ENCODE measurements at regions not wholly inside any gene's neighbourhood (a gene's known extent, or its start where the extent isn't known, plus 50 kb on each side); places are given as distances from the start of the nearest gene placed in this dataset.

DNA sequence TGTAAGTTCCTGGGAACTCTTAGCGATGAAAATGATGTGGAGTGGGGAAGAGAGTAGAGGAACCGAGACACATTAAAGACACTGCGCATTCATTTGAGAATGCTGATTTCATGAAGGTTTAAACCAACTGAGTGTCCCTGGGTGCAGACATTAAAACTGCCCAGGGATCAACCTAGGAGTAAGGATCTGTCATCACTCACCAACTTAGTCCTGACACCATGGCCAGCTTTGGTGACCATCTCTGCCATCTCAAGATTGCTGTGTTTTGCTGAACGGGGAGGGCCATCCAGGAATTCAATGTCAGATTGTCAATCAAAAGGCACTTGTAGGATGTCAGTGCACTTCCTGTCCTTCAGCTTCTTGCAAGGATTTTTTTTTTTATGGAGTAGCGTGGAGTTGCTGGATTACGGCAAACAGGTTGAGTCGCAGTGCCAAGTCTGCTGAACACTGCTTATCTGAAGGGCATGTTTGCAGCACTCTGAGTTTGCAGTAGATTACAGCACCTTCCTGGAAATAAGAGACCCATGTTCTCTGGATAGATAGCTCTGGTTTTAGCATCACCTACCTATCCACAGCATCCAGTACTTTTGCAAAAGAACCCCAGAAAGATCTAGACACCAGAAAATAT is 258.1 kb upstream of the IRX3 start:
- Mint-ChIP-seq H3K36me3 (ENCODE audit: low read depth) (no peaks in the 10 kb centered on the region), H3K4me1 (no peaks in the 10 kb centered on the region), H3K9me3 (ENCODE audit: low read depth) (no peaks in the 10 kb centered on the region), H3K27me3 (peaks cover 6% of the 10 kb centered on the region), H3K27ac (no peak overlapping the region), H3K4me3 (no peak overlapping the region)
- ATAC-seq (no peak), DNase-seq (no peak)
- ChIA-PET POLR2A (no interaction called here), CTCF (no interaction called here)
- intact Hi-C loops (cut with DNase I, micrococcal nuclease): no loop called here

DNA sequence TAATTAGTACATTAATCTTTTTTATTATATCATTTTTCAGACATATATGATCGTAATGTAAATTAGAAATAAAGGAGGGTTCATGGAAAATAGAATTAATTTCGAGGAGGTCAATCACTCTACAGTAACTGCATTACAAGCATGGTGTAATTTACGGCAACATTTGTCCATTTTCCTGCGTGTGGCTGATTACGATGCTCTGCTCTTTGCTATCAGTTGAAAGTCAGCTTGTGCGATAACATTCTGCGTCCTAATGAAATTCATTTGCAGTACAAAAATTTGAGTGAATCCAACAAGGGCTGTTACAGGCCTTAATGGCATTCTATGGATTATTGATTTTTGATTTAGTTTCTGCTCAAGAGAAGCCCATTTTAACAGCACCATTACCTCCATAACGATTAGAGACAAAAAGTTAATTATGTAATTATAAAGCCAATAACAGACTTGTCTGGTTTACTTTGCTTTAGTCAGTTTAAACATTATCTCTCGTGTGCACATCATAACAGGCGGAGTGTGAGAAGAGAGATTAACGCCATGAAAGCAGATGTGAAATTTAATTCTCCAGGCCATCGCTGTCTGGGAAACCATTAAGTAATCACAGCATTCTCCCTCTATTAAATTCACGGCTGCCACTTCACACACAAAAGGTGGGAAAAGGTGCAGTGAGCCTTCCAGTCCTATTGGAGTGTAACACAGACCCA is 256.4 kb upstream of the IRX3 start:
- DNase-seq: no peak
- H3K27me3 Mint-ChIP-seq: peaks cover 4% of the 10 kb centered on the region
- no peaks in the 10 kb centered on the region for H3K4me1 Mint-ChIP-seq
- ChIA-PET CTCF (interaction anchor here (0.6 kb wide), 1 partner anchor 10 kb away, joined by 3 read pairs; no protein-coding TSS in a partner anchor), POLR2A (no interaction called here)
- H3K36me3 Mint-ChIP-seq (ENCODE audit: low read depth): no peaks in the 10 kb centered on the region
- intact Hi-C loops (cut with DNase I, micrococcal nuclease): no loop called here
- H3K27ac Mint-ChIP-seq: no peak overlapping the region
- no peaks in the 10 kb centered on the region for H3K9me3 Mint-ChIP-seq (ENCODE audit: low read depth)
- H3K4me3 Mint-ChIP-seq: no peak overlapping the region
- no peak for ATAC-seq

DNA sequence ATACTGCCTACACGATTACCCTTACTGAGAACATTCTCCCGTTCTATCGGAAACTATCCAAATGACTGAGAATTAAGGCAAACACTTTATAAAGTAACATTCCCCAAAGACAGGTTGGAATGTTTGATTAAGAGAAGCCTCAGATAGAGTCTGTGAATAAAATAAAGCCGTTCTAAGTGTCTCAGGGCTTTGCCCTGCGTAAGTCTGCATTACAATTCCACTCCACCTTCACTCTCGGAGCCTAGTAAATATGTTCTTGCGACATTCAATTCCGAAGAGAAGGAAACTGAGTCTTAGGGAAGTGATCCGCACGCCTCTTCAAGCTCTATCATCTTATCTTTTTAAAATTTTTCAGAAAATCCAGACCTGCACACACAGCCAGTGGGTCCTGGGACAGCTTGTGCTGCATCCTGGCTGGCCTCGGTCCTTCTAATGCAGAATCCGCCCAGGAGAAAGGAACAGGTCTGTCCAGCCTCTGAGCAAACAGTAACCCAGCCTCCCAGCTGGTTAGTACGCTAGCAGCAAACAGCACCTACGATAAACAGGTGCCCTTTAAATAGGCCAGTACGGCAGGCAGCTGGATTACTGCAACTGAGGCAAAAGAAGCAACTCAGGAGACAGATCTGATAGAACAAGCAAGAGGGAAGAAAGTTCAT is 254.1 kb upstream of the IRX3 start:
- Mint-ChIP-seq H3K27me3 (no peaks in the 10 kb centered on the region), H3K36me3 (ENCODE audit: low read depth) (no peaks in the 10 kb centered on the region), H3K9me3 (ENCODE audit: low read depth) (no peaks in the 10 kb centered on the region), H3K27ac (no peak overlapping the region), H3K4me3 (no peak overlapping the region), H3K4me1 (no peaks in the 10 kb centered on the region)
- intact Hi-C loops (cut with DNase I, micrococcal nuclease): no loop called here
- ChIA-PET CTCF (no interaction called here), POLR2A (no interaction called here)
- ATAC-seq (no peak), DNase-seq (no peak)

DNA sequence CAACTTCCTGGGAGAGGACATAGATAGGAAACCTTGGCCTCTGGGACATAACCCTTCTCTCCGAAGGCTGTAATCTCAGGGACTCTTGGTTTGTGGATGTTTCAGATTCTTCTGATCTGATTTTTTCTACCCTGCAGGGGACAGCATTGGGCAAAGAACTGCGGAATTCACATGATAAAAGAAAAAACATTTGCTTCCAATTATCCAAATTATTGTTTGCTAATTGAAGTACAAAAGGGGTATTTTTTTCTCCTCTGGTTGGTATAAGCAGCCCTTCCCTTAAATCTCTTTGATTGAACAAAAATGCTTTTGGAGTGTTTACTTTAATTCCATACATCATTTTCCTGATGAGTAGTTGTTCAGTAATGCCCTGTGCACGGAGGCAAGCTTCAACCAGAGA is 251.7 kb upstream of the IRX3 start:
- ChIA-PET CTCF (interaction anchor here (0.6 kb wide), 1 partner anchor 16 kb away, joined by 6 read pairs; no protein-coding TSS in a partner anchor), POLR2A (no interaction called here)
- Mint-ChIP-seq H3K9me3 (ENCODE audit: low read depth) (no peaks in the 10 kb centered on the region), H3K27me3 (no peaks in the 10 kb centered on the region), H3K27ac (no peak overlapping the region), H3K36me3 (ENCODE audit: low read depth) (no peaks in the 10 kb centered on the region), H3K4me1 (no peaks in the 10 kb centered on the region), H3K4me3 (no peak overlapping the region)
- intact Hi-C loops (cut with DNase I, micrococcal nuclease): no loop called here
- ATAC-seq: no peak
- DNase-seq: no peak

DNA sequence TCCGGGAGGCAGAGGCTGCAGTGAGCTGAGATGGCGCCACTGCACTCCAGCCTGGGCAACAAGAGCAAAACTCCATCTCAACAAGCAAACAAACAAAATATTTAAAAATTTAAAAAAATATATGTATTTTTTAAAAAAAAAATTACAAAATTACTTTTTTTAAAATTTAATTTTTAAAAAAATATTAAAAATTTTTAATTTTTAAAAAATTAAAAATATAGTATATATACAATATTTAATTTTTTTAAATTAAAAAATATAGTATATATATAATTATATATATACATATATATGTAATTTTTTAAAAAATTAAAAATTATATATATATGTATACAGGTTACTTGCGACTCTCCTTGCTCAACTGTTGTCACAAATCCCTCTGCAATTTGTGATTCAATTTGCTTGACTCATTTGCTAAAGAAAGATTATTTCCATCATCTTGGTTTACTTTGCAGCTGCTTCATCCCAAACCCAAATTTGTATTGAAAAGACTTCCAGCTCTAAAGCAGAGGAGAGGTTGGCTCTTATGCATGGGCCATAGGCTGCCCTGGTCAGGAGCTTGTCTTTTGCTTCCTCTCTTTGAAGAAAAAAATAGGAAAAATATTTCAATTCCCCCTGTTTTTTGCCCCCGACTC is 247.4 kb upstream of the IRX3 start:
- no peaks in the 10 kb centered on the region for H3K4me1 Mint-ChIP-seq
- CTCF ChIA-PET: no interaction called here
- DNase-seq (no peak), ATAC-seq (no peak)
- no peaks in the 10 kb centered on the region for H3K36me3 Mint-ChIP-seq (ENCODE audit: low read depth)
- no peak overlapping the region for H3K27ac Mint-ChIP-seq
- no peak overlapping the region for H3K4me3 Mint-ChIP-seq
- no peaks in the 10 kb centered on the region for H3K27me3 Mint-ChIP-seq
- H3K9me3 Mint-ChIP-seq (ENCODE audit: low read depth): peaks cover 3% of the 10 kb centered on the region
- POLR2A ChIA-PET: no interaction called here
- intact Hi-C loops (cut with DNase I, micrococcal nuclease): no loop called here

DNA sequence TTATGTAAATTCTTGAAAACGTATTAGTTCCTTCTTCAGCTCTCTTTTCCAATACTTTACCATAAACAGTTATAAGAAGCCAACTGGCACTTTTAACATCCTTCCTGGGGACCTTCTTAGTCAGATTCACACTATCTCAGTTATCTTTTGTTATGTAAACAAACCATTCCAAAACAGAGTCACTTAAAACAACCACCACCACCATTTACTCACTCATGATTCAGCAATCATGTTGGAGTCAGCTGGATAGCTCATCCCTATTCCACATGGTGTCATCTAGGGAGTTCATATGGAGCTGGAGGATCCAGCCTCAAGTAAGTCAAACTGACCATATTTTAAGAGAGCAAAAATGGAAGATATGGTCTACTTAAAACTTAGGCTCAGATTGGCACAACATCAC is 240.3 kb upstream of the IRX3 start:
- H3K36me3 Mint-ChIP-seq (ENCODE audit: low read depth): no peaks in the 10 kb centered on the region
- peaks cover 6% of the 10 kb centered on the region for H3K27me3 Mint-ChIP-seq
- ChIA-PET POLR2A (no interaction called here), CTCF (no interaction called here)
- no peak overlapping the region for H3K27ac Mint-ChIP-seq
- H3K9me3 Mint-ChIP-seq (ENCODE audit: low read depth): peaks cover 9% of the 10 kb centered on the region
- H3K4me3 Mint-ChIP-seq: no peak overlapping the region
- intact Hi-C loops (cut with DNase I, micrococcal nuclease): no loop called here
- DNase-seq (no peak), ATAC-seq (no peak)
- H3K4me1 Mint-ChIP-seq: no peaks in the 10 kb centered on the region

DNA sequence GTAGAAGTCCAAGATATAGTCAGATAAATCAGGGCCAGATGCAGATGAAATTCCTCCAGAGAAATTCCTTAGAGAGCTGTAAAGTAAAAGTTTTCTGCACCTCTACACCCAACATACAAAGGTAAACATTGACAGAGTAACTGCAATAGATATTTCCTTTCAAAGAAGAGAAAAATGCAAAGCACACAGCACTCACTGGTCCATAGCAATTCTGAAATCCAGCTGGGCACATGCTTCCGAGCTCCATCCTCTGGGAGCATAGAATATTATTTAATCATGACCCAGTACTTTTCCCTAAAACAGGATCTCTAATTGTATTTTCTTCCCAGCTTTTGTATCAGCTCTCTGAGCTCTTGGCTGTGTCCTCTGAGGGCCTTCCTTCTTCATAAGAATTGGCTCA is 239.5 kb upstream of the IRX3 start:
- Mint-ChIP-seq H3K27ac (no peak overlapping the region), H3K9me3 (ENCODE audit: low read depth) (peaks cover 9% of the 10 kb centered on the region), H3K27me3 (peaks cover 6% of the 10 kb centered on the region), H3K4me3 (no peak overlapping the region), H3K4me1 (no peaks in the 10 kb centered on the region), H3K36me3 (ENCODE audit: low read depth) (no peaks in the 10 kb centered on the region)
- POLR2A ChIA-PET: no interaction called here
- ATAC-seq: no peak
- intact Hi-C loops (cut with DNase I, micrococcal nuclease): no loop called here
- DNase-seq: no peak
- CTCF ChIA-PET: no interaction called here

DNA sequence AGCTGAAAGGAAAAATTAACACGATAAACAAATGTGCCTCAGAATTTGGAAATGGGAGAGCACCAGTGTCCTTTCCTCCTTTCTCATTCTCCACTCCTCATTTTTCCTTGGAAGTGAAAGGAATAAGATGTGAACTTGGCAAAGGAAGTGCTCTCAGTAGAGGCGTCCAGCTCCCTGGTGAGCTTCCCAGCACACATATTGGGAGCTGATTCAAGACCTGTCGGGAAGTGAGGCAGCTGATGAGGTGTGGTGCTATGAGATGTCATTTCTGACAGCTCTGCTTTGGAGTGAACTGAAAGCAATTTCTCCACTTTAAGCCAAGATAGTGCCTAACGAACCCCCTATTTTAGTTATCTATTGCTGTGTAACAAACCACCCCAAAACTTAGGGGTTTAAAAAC is 238.5 kb upstream of the IRX3 start:
- no peak for ATAC-seq
- no peak overlapping the region for H3K4me3 Mint-ChIP-seq
- CTCF ChIA-PET: no interaction called here
- no peaks in the 10 kb centered on the region for H3K36me3 Mint-ChIP-seq (ENCODE audit: low read depth)
- intact Hi-C loops (cut with DNase I, micrococcal nuclease): no loop called here
- POLR2A ChIA-PET: no interaction called here
- peaks cover 6% of the 10 kb centered on the region for H3K27me3 Mint-ChIP-seq
- peaks cover 9% of the 10 kb centered on the region for H3K9me3 Mint-ChIP-seq (ENCODE audit: low read depth)
- DNase-seq: no peak
- no peak overlapping the region for H3K27ac Mint-ChIP-seq
- no peaks in the 10 kb centered on the region for H3K4me1 Mint-ChIP-seq

DNA sequence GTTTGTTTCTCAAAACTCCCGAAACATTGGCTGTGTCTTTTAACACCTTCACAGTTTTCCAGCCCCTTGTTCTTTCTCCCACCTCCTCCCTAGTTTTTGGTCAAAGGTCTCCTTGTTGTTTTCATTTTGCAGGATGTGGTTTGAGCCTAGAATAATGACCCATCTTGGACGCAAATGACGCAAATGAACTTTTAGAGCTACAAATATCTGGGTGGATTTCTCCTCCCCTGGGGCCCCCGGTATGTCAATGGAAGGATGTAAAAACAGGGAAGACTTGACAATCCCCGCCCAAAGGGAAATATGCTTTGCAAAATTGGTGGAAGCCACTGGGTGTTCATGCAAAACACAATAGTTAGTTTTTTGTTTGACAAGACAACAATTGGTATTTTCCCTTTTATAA is 236.0 kb upstream of the IRX3 start:
- Mint-ChIP-seq H3K27me3 (peaks cover 5% of the 10 kb centered on the region), H3K27ac (no peak overlapping the region), H3K4me3 (no peak overlapping the region), H3K9me3 (ENCODE audit: low read depth) (peaks cover 11% of the 10 kb centered on the region), H3K4me1 (no peaks in the 10 kb centered on the region), H3K36me3 (ENCODE audit: low read depth) (no peaks in the 10 kb centered on the region)
- ChIA-PET CTCF (no interaction called here), POLR2A (no interaction called here)
- DNase-seq: no peak
- ATAC-seq: no peak
- intact Hi-C loops (cut with DNase I, micrococcal nuclease): no loop called here

DNA sequence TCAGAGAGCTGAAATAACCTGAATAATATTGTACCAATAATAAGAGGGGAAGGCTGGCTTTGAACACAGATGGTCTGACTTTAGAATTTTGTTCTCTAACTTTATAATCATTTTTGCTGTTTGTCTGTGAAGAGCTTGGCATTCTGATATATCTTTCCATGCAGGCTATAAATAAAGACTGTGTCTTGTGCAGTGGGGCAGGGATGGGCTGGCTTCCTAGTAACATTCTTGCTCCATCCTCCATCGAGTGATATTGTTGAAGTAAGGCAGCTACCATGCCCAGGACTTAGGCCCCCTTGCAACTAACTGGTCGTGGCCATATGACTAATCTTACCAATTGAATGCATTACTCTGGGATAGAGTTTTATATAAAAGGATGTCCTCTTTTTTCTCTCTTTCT is 234.7 kb upstream of the IRX3 start:
- no peak overlapping the region for H3K27ac Mint-ChIP-seq
- ChIA-PET POLR2A (no interaction called here), CTCF (interaction anchor here (0.9 kb wide), 1 partner anchor 41 kb away, joined by 4 read pairs; no protein-coding TSS in a partner anchor)
- peaks cover 5% of the 10 kb centered on the region for H3K27me3 Mint-ChIP-seq
- H3K4me3 Mint-ChIP-seq: no peak overlapping the region
- no peaks in the 10 kb centered on the region for H3K4me1 Mint-ChIP-seq
- ATAC-seq (no peak), DNase-seq (no peak)
- H3K36me3 Mint-ChIP-seq (ENCODE audit: low read depth): no peaks in the 10 kb centered on the region
- intact Hi-C loops (cut with DNase I, micrococcal nuclease): no loop called here
- H3K9me3 Mint-ChIP-seq (ENCODE audit: low read depth): peaks cover 8% of the 10 kb centered on the region

DNA sequence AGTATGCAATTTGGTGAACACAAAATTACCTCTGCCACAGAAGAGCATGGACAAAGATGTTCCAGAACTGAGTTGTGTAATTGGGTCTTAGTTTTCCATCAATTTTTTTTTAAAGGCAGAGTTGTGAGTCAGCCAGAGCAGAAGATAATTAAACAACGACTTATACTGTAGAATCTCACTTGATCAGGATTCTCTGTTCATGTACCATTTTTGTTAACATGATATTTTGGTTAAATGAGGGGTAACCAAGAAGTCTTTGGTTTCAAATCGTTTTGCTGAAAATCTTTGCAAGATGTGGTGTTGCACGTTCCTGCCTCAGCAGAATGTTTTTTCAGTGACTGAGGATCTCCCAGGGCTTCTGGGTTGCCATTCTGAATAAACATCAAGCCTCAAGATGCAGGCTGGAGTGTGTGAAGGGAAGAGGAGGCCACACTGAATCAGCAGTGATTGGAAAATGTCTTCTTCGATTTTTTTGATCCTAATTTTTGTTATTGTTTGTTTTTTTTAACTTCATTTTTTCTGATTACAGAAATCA is 232.6 kb upstream of the IRX3 start:
- intact Hi-C loops (cut with DNase I, micrococcal nuclease): no loop called here
- no peak overlapping the region for H3K4me3 Mint-ChIP-seq
- H3K9me3 Mint-ChIP-seq (ENCODE audit: low read depth): peaks cover 7% of the 10 kb centered on the region
- ATAC-seq (no peak), DNase-seq (no peak)
- H3K27me3 Mint-ChIP-seq: peaks cover 2% of the 10 kb centered on the region
- no peaks in the 10 kb centered on the region for H3K36me3 Mint-ChIP-seq (ENCODE audit: low read depth)
- H3K4me1 Mint-ChIP-seq: no peaks in the 10 kb centered on the region
- ChIA-PET CTCF (no interaction called here), POLR2A (no interaction called here)
- H3K27ac Mint-ChIP-seq: no peak overlapping the region

DNA sequence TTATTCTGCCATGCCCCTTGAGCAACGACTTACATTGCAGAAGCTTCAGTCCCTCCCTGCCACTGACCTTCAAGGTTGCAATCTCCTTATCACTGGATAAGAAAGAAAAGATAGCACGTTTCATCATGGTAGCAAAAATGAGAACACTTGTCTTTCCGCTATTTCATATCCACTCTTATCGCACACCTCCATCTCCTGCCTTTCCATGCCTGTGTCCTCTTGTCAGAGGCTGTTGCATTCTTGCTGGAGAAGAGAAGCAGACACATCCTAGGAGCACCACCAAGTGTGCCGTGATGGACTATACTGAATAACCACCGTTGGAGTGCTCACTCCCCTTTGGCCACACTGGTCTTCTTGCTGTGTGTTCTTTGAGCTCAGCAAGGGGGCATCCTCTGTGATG is 230.6 kb upstream of the IRX3 start:
- no peak for ATAC-seq
- ChIA-PET CTCF (no interaction called here), POLR2A (no interaction called here)
- Mint-ChIP-seq H3K4me3 (no peak overlapping the region), H3K27me3 (peaks cover 2% of the 10 kb centered on the region), H3K9me3 (ENCODE audit: low read depth) (peaks cover 4% of the 10 kb centered on the region), H3K4me1 (no peaks in the 10 kb centered on the region), H3K27ac (no peak overlapping the region), H3K36me3 (ENCODE audit: low read depth) (no peaks in the 10 kb centered on the region)
- no peak for DNase-seq
- intact Hi-C loops (cut with DNase I, micrococcal nuclease): no loop called here
